Tongue (tissue), 1 donor: ENCODE measurements at regions not wholly inside any gene's neighbourhood (a gene's known extent, or its start where the extent isn't known, plus 50 kb on each side); places are given as distances from the start of the nearest gene placed in this dataset.
A peak's percentile ranks its signal among the peaks of the same experiment; 100 is the strongest.
"Not testable (repeated sequence)": the region's sequence is repeated elsewhere in the genome, so short reads cannot be mapped to it uniquely, and the experiment has no call there.

Experiments
- DNase-seq: peaks from one replicate; pipeline ENCODE4 v3.0.0-alpha.2; 2015

DNA sequence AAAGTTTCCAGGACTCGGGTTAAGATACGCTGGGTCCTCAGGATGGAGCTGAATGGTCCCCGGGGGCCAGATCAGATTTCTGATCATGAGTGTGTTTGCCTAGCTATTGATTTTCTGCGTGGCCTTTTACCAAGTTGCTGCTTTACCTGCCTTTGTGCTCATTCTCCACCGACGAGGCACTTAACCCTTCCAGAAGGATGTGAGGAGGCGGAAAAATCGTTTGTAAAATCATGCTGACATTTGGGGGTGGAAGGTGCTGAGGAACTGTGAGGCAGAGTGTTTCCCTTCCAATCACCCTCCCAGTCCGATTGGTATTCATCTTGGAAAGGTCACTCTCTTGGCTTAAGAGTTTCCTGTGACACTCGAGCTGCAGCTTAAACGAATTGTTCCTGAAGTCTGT is 337.1 kb upstream of the KAZN start:
- no peak for DNase-seq

- DNase-seq = no peak
Measured at GRCh38 chr1:14262637-14263036, 335.8 kb upstream of the KAZN start.

DNA sequence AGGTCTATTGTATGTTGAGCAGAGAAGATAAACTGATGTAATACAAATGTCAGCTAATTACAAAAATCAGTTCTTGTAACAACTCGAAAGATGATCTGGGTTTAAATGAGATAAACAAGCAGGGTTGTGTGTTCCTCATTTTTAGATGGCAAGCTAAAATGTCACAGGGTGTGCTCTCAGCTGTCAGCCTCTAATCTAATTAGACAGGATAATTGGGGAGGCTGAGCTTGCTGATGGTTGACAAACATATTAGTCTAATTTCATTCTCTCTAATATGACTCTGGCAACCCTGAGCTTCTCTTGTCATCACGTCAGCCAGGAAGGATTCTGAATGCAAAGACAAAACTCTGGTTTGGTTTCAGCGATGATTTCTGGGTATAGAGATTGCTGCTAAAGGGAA is 335.3 kb upstream of the KAZN start:
- peak; percentile 57 for DNase-seq

DNA sequence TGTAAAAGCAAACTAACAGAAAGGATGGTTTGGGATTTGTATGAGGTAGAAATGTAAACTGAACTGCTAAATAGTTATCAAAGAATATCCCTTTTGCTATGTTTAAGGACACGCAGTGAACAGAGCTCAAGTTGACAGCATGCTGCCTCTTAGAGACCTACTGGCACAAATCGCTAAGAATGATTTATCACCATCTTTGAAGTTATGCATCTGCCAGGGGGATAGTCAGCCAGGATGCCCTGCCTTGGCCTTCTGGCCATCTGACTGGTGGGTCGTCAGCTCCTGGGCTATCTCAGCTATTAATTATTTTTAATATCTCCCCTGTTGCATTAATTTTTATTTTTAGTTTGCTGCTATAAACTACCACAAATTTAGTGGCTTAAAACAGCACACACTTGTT is 334.8 kb upstream of the KAZN start:
- DNase-seq = peak; percentile 13

DNA sequence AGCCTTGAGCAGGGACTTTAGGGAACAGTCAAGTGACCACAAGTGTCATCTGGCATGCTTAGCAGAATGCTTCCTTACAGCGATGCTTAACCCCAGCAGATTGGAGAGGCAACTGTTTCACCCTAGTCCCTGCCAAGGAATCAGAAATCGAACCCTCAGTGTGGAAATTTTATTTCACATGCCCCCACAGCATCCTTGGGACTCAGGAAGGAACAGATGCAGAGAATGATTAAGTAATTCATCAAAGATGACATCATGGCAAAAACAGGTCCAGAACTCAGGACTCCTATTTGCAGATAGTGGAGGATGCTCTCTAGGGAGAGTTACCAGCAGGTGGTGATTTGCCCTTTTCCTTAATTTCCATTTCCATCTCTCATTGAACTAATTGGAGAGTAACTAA is 333.0 kb upstream of the KAZN start:
- DNase-seq = peak; percentile 60

DNA sequence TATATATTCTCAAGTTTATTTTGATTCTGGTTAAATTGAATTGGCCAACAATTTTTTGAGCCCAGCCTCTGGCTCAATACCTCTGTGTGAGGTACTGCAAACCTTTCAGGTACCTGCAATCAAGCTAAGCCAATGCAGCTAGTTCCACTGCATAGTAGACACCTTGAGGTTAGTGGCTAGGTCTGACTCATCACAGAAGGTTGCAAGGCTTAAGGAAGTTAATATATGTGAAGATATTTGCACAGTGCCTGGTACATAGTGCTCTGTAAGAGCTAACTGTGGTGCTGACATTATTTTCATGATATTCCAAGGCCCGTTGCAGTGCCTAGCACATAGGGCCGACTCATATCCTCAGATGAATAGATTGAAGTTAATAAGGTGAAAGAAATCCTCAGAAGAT is 330.5 kb upstream of the KAZN start:
- no peak for DNase-seq

DNA sequence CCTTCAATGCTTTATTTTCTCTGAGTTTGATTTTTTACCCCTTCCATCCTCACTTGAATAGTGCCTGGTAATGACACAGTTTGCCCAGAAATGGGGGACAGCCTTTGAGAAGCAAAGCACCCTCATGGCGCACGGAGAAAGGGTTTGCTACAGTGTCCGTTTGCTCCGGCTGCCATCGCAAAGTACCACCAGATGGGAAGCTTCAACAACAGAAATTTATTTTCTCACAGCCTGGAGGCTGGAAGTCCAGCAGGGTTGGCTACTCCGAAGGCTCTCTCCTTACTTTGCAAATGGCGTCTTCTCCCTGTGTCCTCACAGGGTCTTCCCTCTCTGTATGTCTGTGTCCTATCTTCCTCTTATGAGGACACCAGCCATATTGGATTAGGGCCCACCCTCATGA is 327.7 kb upstream of the KAZN start:
- DNase-seq = no peak

DNA sequence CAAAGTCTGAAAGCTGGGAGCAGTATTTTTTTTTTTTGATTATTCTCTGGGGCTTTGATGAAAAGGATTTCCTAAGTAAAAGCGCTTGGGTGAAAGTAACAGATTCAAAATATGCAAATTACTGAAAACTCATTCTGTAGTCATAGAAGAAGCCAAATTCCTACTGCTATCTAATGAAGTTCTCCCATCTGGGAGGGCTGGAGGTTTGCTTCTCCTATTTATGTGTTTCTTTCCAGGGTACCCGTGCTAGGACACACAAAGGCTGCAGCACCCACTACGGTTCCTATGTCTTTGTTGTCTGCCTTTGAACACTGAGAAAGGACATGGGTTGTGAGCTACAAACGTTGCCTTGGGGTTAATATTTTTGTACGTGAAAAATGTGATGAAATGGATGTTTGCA is 324.7 kb upstream of the KAZN start:
- DNase-seq = no peak

DNA sequence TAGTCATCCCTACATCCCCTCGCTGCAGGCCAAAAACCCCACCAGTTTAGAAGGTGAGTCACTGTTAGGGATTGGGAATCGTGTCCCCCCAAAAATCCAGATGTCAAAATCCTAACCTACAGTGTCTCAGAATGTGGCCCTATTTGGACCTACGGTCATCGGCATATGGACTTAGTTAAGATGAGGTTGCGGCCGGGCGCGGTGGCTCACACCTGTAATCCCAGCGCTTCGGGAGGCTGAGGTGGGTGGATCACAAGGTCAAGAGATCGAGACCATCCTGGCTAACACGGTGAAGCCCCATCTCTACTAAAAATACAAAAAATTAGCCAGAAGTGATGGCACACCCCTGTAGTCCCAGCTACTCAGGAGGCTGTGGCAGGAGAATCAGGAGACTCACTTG is 318.6 kb upstream of the KAZN start:
- not testable (repeated sequence) for DNase-seq

GRCh38 chr1:14280909-14281308 is 317.6 kb upstream of the KAZN start:
- no peak for DNase-seq

DNA sequence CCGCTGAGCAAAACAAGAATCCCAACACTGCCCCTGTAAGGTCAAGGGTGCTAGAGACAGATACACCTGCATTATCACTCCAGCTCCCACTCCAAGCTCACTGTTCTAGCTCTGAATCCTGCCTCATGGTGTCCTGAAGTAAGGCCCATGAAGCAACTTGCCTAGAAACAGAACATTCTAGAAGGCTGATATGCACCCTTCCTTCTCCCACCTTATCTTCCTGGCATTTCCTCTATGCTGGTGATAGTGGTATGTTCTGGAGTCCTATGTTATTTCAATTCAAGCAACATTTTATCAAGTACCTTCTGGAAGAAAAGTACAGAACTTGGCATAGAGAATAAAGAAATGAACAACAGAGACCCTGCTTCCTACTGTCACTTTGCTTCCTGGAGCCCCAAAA is 317.1 kb upstream of the KAZN start:
- no peak for DNase-seq

GRCh38 chr1:14282707-14283106 is 315.8 kb upstream of the KAZN start:
- DNase-seq = no peak

DNA sequence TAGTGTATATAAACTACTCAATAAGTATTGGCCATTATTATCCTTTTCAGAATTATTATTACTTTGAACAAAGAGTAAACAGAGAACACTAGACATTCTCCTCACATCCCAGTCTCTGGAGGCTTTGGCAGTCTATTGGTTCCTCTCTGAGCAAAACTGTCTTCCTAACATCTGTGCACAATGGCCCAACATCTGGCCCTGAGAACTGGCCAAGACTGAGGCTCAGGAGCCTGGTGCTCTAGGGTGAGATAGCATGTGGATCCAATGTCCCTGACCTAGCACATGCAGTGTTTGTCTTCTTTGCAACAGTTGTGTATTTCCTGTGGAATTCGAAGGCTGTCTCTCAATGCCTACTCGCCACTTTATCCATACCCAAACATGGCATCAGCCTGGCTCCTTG is 313.2 kb upstream of the KAZN start:
- no peak for DNase-seq

DNA sequence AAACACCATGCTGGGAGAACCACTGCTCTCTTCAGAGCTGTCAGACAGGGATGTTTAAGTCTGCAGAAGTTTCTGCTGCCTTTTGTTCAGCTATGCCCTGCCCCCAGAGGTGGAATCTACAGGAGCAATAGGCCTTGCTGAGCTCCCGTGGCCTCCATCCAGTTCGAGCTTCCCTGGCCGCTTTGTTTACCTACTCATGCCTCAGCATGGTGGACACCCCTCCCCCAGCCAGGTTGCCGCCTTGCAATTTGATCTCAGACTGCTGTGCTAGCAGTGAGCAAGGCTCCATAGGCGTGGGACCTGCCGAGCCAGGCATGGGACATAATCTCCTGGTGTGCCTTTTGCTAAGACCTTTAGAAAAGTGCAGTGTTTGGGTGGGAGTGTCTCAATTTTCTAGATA is 307.3 kb upstream of the KAZN start:
- not testable (repeated sequence) for DNase-seq

- no peak for DNase-seq
Measured at GRCh38 chr1:14292520-14292919, 306.0 kb upstream of the KAZN start.

GRCh38 chr1:14294006-14294405 is 304.5 kb upstream of the KAZN start:
- no peak for DNase-seq

- no peak for DNase-seq
Measured at GRCh38 chr1:14294860-14295536, 303.5 kb upstream of the KAZN start.

DNA sequence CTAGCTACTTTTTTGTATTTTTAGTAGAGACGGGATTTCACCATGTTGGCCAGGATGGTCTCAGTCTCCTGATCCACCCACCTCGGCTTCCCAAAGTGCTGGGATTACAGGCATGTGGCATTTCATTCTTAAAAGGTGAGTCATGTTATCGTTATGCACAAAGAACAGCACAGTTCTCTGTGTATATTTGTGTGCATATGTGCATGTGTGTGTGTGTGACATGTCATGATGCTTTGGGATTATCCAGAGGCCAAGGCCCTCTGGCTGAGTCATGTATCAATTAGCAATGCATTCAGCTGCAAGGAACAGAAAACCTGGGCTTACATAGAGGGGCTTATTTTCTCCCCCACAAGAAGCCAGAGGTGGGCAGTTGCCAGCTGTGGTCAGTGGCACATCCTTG is 301.7 kb upstream of the KAZN start:
- DNase-seq = no peak

GRCh38 chr1:14297356-14297755 is 301.1 kb upstream of the KAZN start:
- no peak for DNase-seq

- no peak for DNase-seq
Measured at GRCh38 chr1:14298806-14299205, 299.7 kb upstream of the KAZN start.

DNA sequence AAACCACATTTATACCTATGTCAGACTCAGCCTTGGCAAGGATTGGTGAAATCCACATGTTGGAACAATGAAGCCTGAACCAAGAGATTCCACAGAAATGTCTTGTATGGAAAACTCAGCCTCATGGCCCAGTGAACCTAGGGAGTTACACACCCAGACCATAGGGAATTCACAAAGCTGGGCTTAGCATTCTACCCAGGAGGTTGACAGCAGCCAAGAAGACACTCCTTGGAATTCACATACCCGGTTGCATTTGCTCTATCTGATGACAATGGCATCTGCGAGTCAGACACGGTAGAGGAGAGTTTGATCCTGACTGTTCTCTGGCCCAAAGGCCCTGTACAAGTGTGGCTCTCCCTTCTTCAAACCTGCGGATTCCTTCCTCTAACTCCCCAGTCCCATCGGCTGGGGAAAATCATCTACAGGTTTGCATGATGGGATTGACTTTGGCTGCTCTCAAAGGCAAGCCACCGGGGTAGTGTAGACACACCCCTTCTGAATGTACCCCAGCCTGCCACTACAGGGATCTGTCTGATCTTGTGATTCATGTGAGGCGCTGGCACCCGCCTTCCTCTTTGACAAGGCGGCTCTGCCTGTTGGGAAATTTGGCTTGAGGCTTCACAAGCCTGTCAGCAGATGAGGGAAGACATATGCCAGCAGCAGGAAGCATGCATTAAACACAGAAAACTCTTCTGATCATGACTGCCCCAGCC is 297.3 kb upstream of the KAZN start:
- DNase-seq = peak; percentile 89

GRCh38 chr1:14301704-14302024 is 296.8 kb upstream of the KAZN start:
- no peak for DNase-seq

DNA sequence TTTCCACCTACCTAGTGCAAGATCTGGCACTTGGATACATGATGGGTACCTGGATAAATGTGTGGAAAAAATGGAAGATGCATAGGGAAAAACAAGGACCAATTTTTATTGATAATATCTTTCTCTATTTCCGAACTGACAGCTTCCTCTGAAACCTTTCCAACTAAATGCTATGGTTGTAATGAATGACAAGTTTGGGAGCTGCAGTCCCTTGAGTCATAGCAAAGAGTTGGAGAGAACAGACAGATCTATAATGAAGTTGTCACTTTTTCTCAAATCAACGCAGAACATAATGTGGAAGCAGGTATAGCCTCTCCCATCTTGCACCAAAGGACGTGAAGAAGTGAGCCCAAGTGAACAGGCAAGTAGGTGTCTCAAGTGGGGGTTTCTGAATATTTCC is 296.5 kb upstream of the KAZN start:
- no peak for DNase-seq

- DNase-seq = no peak
Measured at GRCh38 chr1:14303011-14303410, 295.5 kb upstream of the KAZN start.
